HG03469 (cell line): ENCODE measurements at regions not wholly inside any gene's neighbourhood (a gene's known extent, or its start where the extent isn't known, plus 50 kb on each side); places are given as distances from the start of the nearest gene placed in this dataset.
A peak's percentile ranks its signal among the peaks of the same experiment; 100 is the strongest.

ENCODE experiments used
- ATAC-seq: cut with Tn5 transposase; IDR thresholded peaks from one replicate; pipeline ENCODE4 v1.9.1; 2021; ENCODE audit warnings: mild to moderate bottlenecking, moderate library complexity, moderate number of reproducible peaks; ENCODE audit not compliant: unreplicated experiment

- ATAC-seq, result no peak
These were observed 230.4 kb upstream of the DCBLD2 start for GRCh38 chr3:99131876-99132275.

GRCh38 chr3:99128725-99129505 lies 227.4 kb upstream of the DCBLD2 start:
- ATAC-seq, result no peak

DNA sequence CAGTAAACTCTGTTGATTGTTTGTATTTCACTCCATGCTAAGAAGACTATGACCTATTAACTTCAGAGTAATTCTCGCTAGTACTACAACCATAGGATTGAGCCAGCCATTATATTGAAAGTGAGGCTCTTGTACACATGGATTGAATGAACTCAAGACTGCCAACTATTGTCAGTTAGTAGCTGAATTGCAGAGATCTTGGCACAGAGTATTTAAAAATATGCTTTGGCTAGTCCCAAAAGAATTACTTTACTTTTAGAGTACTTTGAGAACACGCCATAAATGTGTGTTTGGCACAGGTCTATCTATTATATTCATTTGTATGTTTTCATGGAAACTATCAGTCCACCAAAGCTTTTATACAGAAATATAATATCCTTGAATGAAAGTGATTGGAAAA lies 226.7 kb upstream of the DCBLD2 start:
- no peak for ATAC-seq

DNA sequence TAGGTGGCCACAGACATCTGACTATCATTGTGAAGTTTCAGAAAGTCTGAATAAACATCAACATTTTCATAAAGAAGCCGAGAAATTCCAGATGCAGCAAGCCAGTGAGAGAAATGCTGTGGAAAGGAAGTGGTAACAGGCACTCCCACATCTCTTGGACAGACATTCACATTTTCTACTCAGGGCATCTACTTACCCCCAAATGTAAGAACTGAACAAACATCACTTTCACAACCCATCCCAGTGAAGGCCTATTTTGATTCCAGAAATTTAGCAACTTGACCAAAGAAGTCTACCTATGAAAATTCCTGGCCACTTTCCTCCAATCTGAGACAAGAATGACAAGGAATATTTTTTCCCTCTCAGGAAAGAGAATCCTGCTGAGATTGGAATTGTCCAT lies 224.8 kb upstream of the DCBLD2 start:
- ATAC-seq, result no peak

- no peak for ATAC-seq
These were observed 217.9 kb upstream of the DCBLD2 start for GRCh38 chr3:99119385-99119784.

- no peak for ATAC-seq
These were observed 216.9 kb upstream of the DCBLD2 start for GRCh38 chr3:99118381-99118780.

- ATAC-seq, result no peak
These were observed 213.2 kb upstream of the DCBLD2 start for GRCh38 chr3:99114565-99115291.

DNA sequence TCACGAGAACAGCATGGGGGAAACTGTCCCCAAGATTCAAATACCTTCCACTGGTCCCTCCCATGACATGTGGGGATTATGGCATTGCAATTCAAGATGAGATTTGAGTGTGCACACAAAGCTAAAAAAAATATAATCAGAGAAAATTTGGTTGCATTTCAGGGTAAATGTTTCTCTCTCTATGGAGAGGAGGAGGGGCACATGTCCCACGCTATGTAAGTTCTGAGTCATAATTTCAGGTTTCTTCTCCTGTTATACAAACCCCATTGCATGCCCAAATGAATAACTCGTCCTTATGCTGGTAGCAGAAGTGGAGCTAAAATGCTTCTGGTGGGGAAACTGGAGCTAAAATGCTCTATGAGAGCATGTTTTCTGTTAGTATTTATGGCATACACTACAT lies 209.7 kb upstream of the DCBLD2 start:
- ATAC-seq, result peak; percentile 78

DNA sequence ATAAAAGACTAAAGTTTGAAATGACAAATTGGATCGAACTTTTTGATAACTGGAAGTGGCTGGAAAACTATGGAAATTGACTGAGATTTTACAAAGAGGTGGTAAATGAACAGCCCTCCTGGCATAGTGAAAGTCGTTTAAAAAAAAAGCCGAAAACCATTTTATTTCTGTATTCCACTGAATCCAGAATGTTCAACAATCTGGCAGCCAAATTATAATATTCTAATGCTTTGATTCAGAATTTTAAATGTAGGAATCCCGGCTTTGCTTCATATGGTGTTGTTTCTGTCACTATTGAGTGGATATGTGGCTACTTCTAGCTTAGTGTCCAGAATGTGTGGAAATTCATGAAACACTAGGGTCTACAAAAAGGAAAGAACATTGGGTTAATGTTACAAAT lies 208.9 kb upstream of the DCBLD2 start:
- no peak for ATAC-seq

DNA sequence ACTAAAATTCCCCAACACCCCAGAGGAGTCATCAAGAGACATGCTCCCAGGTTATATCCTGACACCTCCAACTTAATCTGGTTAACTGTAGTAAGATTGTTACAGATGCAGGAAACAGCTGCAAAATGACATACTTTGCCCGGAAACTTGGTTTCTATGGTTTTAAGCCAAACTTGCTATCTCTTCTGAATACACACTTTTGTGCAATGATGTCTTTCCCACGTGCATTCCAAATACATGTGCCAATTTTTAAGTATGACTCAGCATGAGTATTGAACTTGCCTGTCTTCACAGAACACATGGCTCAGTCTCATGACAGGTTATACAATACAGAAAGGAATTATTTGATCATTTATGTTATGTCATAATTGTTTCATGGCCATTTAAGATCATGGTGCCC lies 207.0 kb upstream of the DCBLD2 start:
- ATAC-seq, result no peak

DNA sequence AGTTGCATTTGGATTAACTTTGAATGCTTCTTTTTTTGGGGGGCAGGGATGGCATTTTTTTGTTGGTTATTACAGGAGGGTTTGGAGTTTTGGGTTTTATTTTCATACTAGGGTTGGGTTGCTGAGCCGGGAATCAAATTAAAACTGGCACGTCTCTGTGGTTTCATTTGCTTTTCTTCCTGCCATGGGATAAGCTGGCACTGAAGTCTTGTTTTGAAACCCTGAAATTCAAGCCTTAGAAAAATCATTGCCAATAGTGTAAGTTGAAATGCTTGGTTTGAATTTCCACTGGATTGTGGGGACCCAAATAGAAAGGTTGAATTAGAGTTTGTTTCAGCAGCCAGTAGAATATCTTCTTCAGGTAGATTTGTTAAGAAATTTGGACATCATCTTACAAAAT lies 193.1 kb upstream of the DCBLD2 start:
- no peak for ATAC-seq

- no peak for ATAC-seq
These were observed 185.8 kb upstream of the DCBLD2 start for GRCh38 chr3:99087277-99087676.

DNA sequence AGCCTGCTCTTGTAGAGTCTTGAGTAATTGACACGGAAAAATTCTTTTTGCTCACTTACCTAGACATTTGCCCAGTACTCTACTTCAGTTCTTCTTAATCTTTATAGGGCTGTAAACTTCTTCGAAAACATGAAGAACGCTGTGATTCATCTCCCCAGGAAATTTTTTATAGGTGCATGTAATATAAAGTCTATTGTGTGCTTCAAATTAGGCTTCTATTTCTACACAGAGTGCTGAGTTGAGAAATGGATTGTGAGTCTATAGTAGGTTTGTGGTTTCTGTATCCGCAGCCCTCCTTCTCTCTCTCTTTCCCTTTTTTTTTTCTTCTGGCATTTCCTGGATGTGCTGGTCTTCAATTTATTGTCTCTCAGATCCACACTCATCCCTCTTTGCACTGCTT lies 183.3 kb upstream of the DCBLD2 start:
- no peak for ATAC-seq

- ATAC-seq, result no peak
These were observed 182.7 kb upstream of the DCBLD2 start for GRCh38 chr3:99084156-99084555.

- no peak for ATAC-seq
These were observed 169.6 kb upstream of the DCBLD2 start for GRCh38 chr3:99071096-99071495.

DNA sequence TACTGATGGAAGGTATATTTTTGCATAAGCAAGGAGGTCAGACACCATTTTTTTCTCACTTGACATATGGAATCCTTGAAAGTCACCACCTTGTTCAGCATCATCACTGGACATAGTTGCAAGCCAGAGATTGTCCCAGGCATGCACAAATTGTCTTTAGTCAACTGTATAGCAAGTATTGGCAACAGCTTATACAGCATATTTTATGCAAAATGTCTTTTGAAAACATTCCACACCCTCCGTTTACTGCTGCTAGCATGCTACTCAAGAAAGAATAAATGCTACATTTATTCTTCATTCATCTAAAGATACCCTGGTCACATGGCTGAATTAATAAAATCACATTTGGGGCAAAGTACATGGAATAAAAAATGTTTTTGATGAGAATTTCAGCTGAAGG lies 168.5 kb upstream of the DCBLD2 start:
- no peak for ATAC-seq

DNA sequence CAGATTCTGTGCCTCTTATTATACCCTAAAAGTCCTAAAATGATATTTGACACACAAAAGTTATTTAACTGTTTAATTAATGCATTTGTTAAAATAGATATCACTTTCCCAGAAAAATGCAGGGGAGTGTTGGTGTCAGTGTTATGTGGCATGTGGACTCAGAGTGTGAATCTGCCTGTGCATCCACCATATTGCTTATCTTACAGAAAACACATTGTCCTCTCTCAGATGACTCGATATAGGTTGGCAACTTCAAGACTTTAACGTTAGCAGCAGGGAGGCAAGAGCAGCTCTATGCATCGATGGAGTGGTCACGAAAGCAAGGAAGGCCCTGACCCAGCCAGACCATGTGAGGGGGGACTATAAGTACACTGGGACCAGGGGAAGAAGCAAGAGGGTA lies 165.4 kb upstream of the DCBLD2 start:
- no peak for ATAC-seq

DNA sequence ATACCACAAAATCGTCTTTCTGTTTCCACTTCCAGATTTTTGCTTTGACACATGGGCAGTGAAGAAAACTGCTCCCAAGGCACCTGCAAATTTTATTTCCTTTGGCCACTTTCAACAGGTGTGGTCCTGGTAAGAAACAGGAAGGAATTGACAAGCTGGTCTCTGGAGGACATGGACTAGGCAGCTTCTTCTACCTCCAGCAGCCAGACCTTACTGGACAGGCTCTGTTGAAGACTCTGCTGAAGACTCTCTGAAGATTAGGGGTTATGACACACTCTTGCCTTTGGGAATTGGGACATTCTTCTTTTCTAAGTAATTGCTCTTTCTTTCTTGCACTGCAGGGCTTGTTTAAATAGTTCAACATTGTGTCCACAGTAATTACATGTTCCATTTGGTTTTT lies 147.7 kb upstream of the DCBLD2 start:
- no peak for ATAC-seq

DNA sequence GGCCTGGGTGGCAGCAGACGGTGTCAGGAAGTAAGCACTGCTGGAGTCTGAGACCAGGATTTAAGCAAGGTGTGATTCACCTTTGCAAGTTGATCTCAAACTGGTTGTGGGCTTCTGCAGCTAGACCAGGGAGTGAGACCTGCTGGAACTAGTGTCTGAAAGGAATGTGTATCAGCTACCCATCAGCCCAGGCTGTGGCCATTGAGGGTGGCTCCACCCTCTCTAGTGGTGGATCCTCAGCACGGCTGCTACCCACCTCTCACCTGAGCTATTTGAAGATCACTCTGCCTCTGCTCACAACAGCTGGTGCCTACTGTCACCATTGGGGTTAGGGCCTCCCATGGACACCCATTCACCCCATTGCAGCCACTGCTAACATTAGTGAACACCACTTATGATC lies 140.3 kb upstream of the DCBLD2 start:
- ATAC-seq, result no peak

- ATAC-seq, result no peak
These were observed 130.3 kb upstream of the DCBLD2 start for GRCh38 chr3:99031778-99032177.

- peak; percentile 66 for ATAC-seq
These were observed 122.2 kb upstream of the DCBLD2 start for GRCh38 chr3:99023590-99024192.

GRCh38 chr3:99021466-99021865 lies 120.0 kb upstream of the DCBLD2 start:
- no peak for ATAC-seq
